GM18870 (cell line): ENCODE measurements at regions not wholly inside any gene's neighbourhood (a gene's known extent, or its start where the extent isn't known, plus 50 kb on each side); places are given as distances from the start of the nearest gene placed in this dataset.
A peak's percentile ranks its signal among the peaks of the same experiment; 100 is the strongest.
"Not testable (repeated sequence)": the region's sequence is repeated elsewhere in the genome, so short reads cannot be mapped to it uniquely, and the experiment has no call there.

Experiments
- ATAC-seq: cut with Tn5 transposase; IDR thresholded peaks from one replicate; pipeline ENCODE4 v1.9.1; 2021; ENCODE audit warnings: moderate library complexity; ENCODE audit not compliant: unreplicated experiment

- no peak for ATAC-seq
Observed at GRCh38 chr2:7736646-7737305, 819.6 kb downstream of the RNF144A start.

GRCh38 chr2:7738596-7738995, 821.4 kb downstream of the RNF144A start:
- ATAC-seq: no peak

GRCh38 chr2:7740114-7740513, 822.9 kb downstream of the RNF144A start:
- ATAC-seq: no peak

- no peak for ATAC-seq
Observed at GRCh38 chr2:7742301-7742700, 825.1 kb downstream of the RNF144A start.

GRCh38 chr2:7744827-7745226, 827.6 kb downstream of the RNF144A start:
- no peak for ATAC-seq

GRCh38 chr2:7745369-7745768, 828.2 kb downstream of the RNF144A start:
- no peak for ATAC-seq

- ATAC-seq: no peak
Observed at GRCh38 chr2:7748717-7749415, 831.7 kb downstream of the RNF144A start.

- ATAC-seq: no peak
Observed at GRCh38 chr2:7749895-7750559, 832.8 kb downstream of the RNF144A start.

GRCh38 chr2:7752291-7752690, 835.1 kb downstream of the RNF144A start:
- ATAC-seq: no peak

- no peak for ATAC-seq
Observed at GRCh38 chr2:7753777-7754176, 836.6 kb downstream of the RNF144A start.

GRCh38 chr2:7755879-7756278, 838.7 kb downstream of the RNF144A start:
- ATAC-seq: no peak

- peak; percentile 90 for ATAC-seq
Observed at GRCh38 chr2:7758073-7758759, 841.0 kb downstream of the RNF144A start.

GRCh38 chr2:7759898-7760297, 842.7 kb downstream of the RNF144A start:
- no peak for ATAC-seq

GRCh38 chr2:7763418-7763817, 846.2 kb downstream of the RNF144A start:
- not testable (repeated sequence) for ATAC-seq

- no peak for ATAC-seq
Observed at GRCh38 chr2:7765236-7765635, 848.0 kb downstream of the RNF144A start.

GRCh38 chr2:7766088-7766722, 849.0 kb downstream of the RNF144A start:
- ATAC-seq: no peak

- no peak for ATAC-seq
Observed at GRCh38 chr2:7766978-7767565, 849.9 kb downstream of the RNF144A start.

GRCh38 chr2:7767902-7768301, 850.7 kb downstream of the RNF144A start:
- ATAC-seq: no peak

GRCh38 chr2:7771781-7772180, 854.6 kb downstream of the RNF144A start:
- no peak for ATAC-seq
